Thoracic aorta (tissue), 2 donors: ENCODE measurements at regions not wholly inside any gene's neighbourhood (a gene's known extent, or its start where the extent isn't known, plus 50 kb on each side); places are given as distances from the start of the nearest gene placed in this dataset.

ENCODE experiments used
- ATAC-seq: fragments of 150-250 bp; one replicate; pipeline ENCODE4 v1.8.0; 2017; ENCODE audit warnings: low read depth; ENCODE audit not compliant: insufficient number of reproducible peaks, low FRiP score
- DNase-seq: peaks from one replicate; pipeline ENCODE4 v3.0.0-alpha.2; 2020; ENCODE audit warnings: low spot score
- H3K27ac ChIP-seq, 2 donors: fragments of 200-600 bp; sonication (generic); 1 replicate in 1 of 2; 2 replicates in 1 of 2; pipeline ENCODE4 v1.5.1; 2016; ENCODE audit warnings: mild to moderate bottlenecking in 2 of 2, moderate library complexity in 2 of 2
- H3K27me3 ChIP-seq: fragments of 200-600 bp; sonication (generic); replicated peaks from 2 replicates; pipeline ENCODE4 v1.6.0; 2016; ENCODE audit warnings: mild to moderate bottlenecking; ENCODE audit not compliant: insufficient read depth
- H3K36me3 ChIP-seq: fragments of 200-600 bp; sonication (generic); one replicate; pipeline ENCODE4 v1.5.1; 2016
- H3K4me1 ChIP-seq, 2 donors: fragments of 200-600 bp; sonication (generic); 1 replicate in 1 of 2; 2 replicates in 1 of 2; pipeline versions ENCODE4 v1.5.1 to v1.6.0; 2016; ENCODE audit warnings: low read depth in 2 of 2, mild to moderate bottlenecking in 1 of 2; ENCODE audit not compliant: control insufficient read depth in 1 of 2
- H3K4me3 ChIP-seq: fragments of 200-600 bp; sonication (generic); 2 replicates; pipeline ENCODE4 v1.5.1; 2016; ENCODE audit warnings: mild to moderate bottlenecking
- H3K9me3 ChIP-seq: fragments of 200-600 bp; sonication (generic); 2 replicates; pipeline ENCODE4 v1.5.1; 2016
- TF ChIP-seq, protein P1 (sequence below): fragments of 200-600 bp; sonication (generic); IDR thresholded peaks from one replicate; pipeline ENCODE4 v1.5.1; 2019; ENCODE audit warnings: antibody characterized with exemption

- no peak for DNase-seq
- H3K36me3 ChIP-seq = no peaks in the 10 kb centered on the region
- H3K27ac ChIP-seq = no peak overlapping the region
- no peaks in the 10 kb centered on the region for H3K9me3 ChIP-seq
- no peak overlapping the region for H3K4me3 ChIP-seq
- H3K4me1 ChIP-seq = no peaks in the 10 kb centered on the region
- TF ChIP-seq, protein P1, sequence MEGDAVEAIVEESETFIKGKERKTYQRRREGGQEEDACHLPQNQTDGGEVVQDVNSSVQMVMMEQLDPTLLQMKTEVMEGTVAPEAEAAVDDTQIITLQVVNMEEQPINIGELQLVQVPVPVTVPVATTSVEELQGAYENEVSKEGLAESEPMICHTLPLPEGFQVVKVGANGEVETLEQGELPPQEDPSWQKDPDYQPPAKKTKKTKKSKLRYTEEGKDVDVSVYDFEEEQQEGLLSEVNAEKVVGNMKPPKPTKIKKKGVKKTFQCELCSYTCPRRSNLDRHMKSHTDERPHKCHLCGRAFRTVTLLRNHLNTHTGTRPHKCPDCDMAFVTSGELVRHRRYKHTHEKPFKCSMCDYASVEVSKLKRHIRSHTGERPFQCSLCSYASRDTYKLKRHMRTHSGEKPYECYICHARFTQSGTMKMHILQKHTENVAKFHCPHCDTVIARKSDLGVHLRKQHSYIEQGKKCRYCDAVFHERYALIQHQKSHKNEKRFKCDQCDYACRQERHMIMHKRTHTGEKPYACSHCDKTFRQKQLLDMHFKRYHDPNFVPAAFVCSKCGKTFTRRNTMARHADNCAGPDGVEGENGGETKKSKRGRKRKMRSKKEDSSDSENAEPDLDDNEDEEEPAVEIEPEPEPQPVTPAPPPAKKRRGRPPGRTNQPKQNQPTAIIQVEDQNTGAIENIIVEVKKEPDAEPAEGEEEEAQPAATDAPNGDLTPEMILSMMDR = no peak
- no peak for ATAC-seq
- no peaks in the 10 kb centered on the region for H3K27me3 ChIP-seq
Measured at GRCh38 chr1:221620437-221621384, 121.2 kb downstream of the DUSP10 start.

GRCh38 chr1:221621683-221622082, 120.2 kb downstream of the DUSP10 start:
- H3K36me3 ChIP-seq = no peaks in the 10 kb centered on the region
- no peaks in the 10 kb centered on the region for H3K27me3 ChIP-seq
- H3K27ac ChIP-seq = no peak overlapping the region
- no peak for ATAC-seq
- DNase-seq = no peak
- TF ChIP-seq, protein P1 = no peak
- no peak overlapping the region for H3K4me3 ChIP-seq
- H3K4me1 ChIP-seq = no peaks in the 10 kb centered on the region
- no peaks in the 10 kb centered on the region for H3K9me3 ChIP-seq

- H3K9me3 ChIP-seq = no peaks in the 10 kb centered on the region
- H3K27ac ChIP-seq = no peak overlapping the region
- no peak overlapping the region for H3K4me3 ChIP-seq
- DNase-seq (no peak), ATAC-seq (no peak)
- H3K36me3 ChIP-seq = no peaks in the 10 kb centered on the region
- no peaks in the 10 kb centered on the region for H3K27me3 ChIP-seq
- no peaks in the 10 kb centered on the region for H3K4me1 ChIP-seq
- TF ChIP-seq, protein P1 = no peak
Measured at GRCh38 chr1:221622389-221622788, 119.5 kb downstream of the DUSP10 start.

- Histone ChIP-seq H3K27ac (no peak overlapping the region), H3K27me3 (no peaks in the 10 kb centered on the region), H3K36me3 (no peaks in the 10 kb centered on the region), H3K9me3 (no peaks in the 10 kb centered on the region), H3K4me1 (no peaks in the 10 kb centered on the region), H3K4me3 (no peak overlapping the region)
- TF ChIP-seq, protein P1 = no peak
- DNase-seq (no peak), ATAC-seq (no peak)
Measured at GRCh38 chr1:221625026-221625425, 116.9 kb downstream of the DUSP10 start.

GRCh38 chr1:221626041-221626440, 115.8 kb downstream of the DUSP10 start:
- Histone ChIP-seq H3K36me3 (no peaks in the 10 kb centered on the region), H3K4me3 (no peak overlapping the region), H3K27me3 (no peaks in the 10 kb centered on the region), H3K4me1 (no peaks in the 10 kb centered on the region), H3K27ac (no peak overlapping the region), H3K9me3 (no peaks in the 10 kb centered on the region)
- TF ChIP-seq, protein P1 = no peak
- DNase-seq = no peak
- no peak for ATAC-seq
